Astrocyte of the spinal cord (primary cell): ENCODE measurements at regions not wholly inside any gene's neighbourhood (a gene's known extent, or its start where the extent isn't known, plus 50 kb on each side); places are given as distances from the start of the nearest gene placed in this dataset.

ENCODE experiments used
- DNase-seq: peaks from one replicate; pipeline ENCODE4 v3.0.0; 2011; ENCODE audit warnings: low read depth, low spot score
- H3K4me3 ChIP-seq: 2 replicates; pipeline ENCODE4 v1.5.1; 2011; ENCODE audit warnings: low read depth, mild to moderate bottlenecking, low read length, moderate library complexity
- CTCF ChIP-seq: IDR thresholded peaks from 2 replicates; pipeline ENCODE4 v1.5.1; 2012; ENCODE audit warnings: low read depth, mild to moderate bottlenecking, low read length, inconsistent platforms
- in situ Hi-C: cut with HindIII; loops from 2 replicates; pipeline ENCODE4 v1.10.0; 2017; ENCODE audit warnings: low sequenced_read_pairs

- in situ Hi-C loops, result no loop called here
- no peak for DNase-seq
- TF ChIP-seq CTCF, result no peak
- no peak overlapping the region for H3K4me3 ChIP-seq
Observed at GRCh38 chr2:105645938-105646773, 98.6 kb upstream of the NCK2 start.

GRCh38 chr2:105645031-105645937 is 99.4 kb upstream of the NCK2 start:
- DNase-seq, result no peak
- in situ Hi-C loops, result no loop called here
- H3K4me3 ChIP-seq, result no peak overlapping the region
- no peak for TF ChIP-seq CTCF

- H3K4me3 ChIP-seq, result no peak overlapping the region
- in situ Hi-C loops, result no loop called here
- no peak for TF ChIP-seq CTCF
- peak; percentile 4 for DNase-seq
Observed at GRCh38 chr2:105644174-105644980, 100.3 kb upstream of the NCK2 start.

- no peak for TF ChIP-seq CTCF
- no peak overlapping the region for H3K4me3 ChIP-seq
- DNase-seq, result no peak
- in situ Hi-C loops, result no loop called here
Observed at GRCh38 chr2:105643405-105644173, 101.1 kb upstream of the NCK2 start.

GRCh38 chr2:105641389-105641811 is 103.3 kb upstream of the NCK2 start:
- no peak overlapping the region for H3K4me3 ChIP-seq
- no peak for DNase-seq
- in situ Hi-C loops, result no loop called here
- TF ChIP-seq CTCF, result no peak
